ENCODE measurements at regions not wholly inside any gene's neighbourhood (a gene's known extent, or its start where the extent isn't known, plus 50 kb on each side); places are given as distances from the start of the nearest gene placed in this dataset.
A peak's percentile ranks its signal among the peaks of the same experiment; 100 is the strongest.

- DNase-seq (ENCODE audit: low spot score) = no peak
Measured at GRCh38 chr10:71150796-71151195, 61.6 kb upstream of the UNC5B start.

- DNase-seq (ENCODE audit: low spot score) = no peak
Measured at GRCh38 chr10:71152043-71152442, 60.3 kb upstream of the UNC5B start.

GRCh38 chr10:71156436-71156835, 55.9 kb upstream of the UNC5B start:
- DNase-seq (ENCODE audit: low spot score) = no peak

- DNase-seq (ENCODE audit: low spot score) = no peak
Measured at GRCh38 chr10:71157435-71157834, 54.9 kb upstream of the UNC5B start.

- DNase-seq (ENCODE audit: low spot score) = no peak
Measured at GRCh38 chr10:71158251-71158650, 54.1 kb upstream of the UNC5B start.

GRCh38 chr10:71158902-71159301, 53.5 kb upstream of the UNC5B start:
- DNase-seq (ENCODE audit: low spot score) = no peak

GRCh38 chr10:71159892-71160291, 52.5 kb upstream of the UNC5B start:
- DNase-seq (ENCODE audit: low spot score) = no peak

- peak; percentile 42 for DNase-seq (ENCODE audit: low spot score)
Measured at GRCh38 chr10:71161425-71161824, 50.9 kb upstream of the UNC5B start.
